GM19452 (cell line): ENCODE measurements at regions not wholly inside any gene's neighbourhood (a gene's known extent, or its start where the extent isn't known, plus 50 kb on each side); places are given as distances from the start of the nearest gene placed in this dataset.
A peak's percentile ranks its signal among the peaks of the same experiment; 100 is the strongest.

ENCODE experiments used
- ATAC-seq: cut with Tn5 transposase; IDR thresholded peaks from one replicate; pipeline ENCODE4 v1.9.1; 2021; ENCODE audit not compliant: unreplicated experiment

- ATAC-seq = no peak
Measured at GRCh38 chr13:47188802-47189201, 291.9 kb upstream of the HTR2A start.

GRCh38 chr13:47186471-47186870 lies 289.6 kb upstream of the HTR2A start:
- no peak for ATAC-seq

GRCh38 chr13:47184321-47184720 lies 287.5 kb upstream of the HTR2A start:
- no peak for ATAC-seq

- ATAC-seq = no peak
Measured at GRCh38 chr13:47179321-47179720, 282.5 kb upstream of the HTR2A start.

- ATAC-seq = no peak
Measured at GRCh38 chr13:47178090-47178950, 281.5 kb upstream of the HTR2A start.

GRCh38 chr13:47175172-47175866 lies 278.5 kb upstream of the HTR2A start:
- ATAC-seq = no peak

GRCh38 chr13:47170971-47171370 lies 274.1 kb upstream of the HTR2A start:
- no peak for ATAC-seq

- ATAC-seq = no peak
Measured at GRCh38 chr13:47168618-47169017, 271.8 kb upstream of the HTR2A start.

- ATAC-seq = no peak
Measured at GRCh38 chr13:47168066-47168465, 271.2 kb upstream of the HTR2A start.

- ATAC-seq = no peak
Measured at GRCh38 chr13:47166336-47166735, 269.5 kb upstream of the HTR2A start.

GRCh38 chr13:47159853-47160550 lies 263.1 kb upstream of the HTR2A start:
- ATAC-seq = no peak

- ATAC-seq = no peak
Measured at GRCh38 chr13:47158593-47158992, 261.7 kb upstream of the HTR2A start.

- ATAC-seq = no peak
Measured at GRCh38 chr13:47148543-47148942, 251.7 kb upstream of the HTR2A start.

- no peak for ATAC-seq
Measured at GRCh38 chr13:47147812-47148119, 250.9 kb upstream of the HTR2A start.

- ATAC-seq = peak; percentile 91
Measured at GRCh38 chr13:47146991-47147811, 250.3 kb upstream of the HTR2A start.

- ATAC-seq = no peak
Measured at GRCh38 chr13:47146136-47146535, 249.3 kb upstream of the HTR2A start.

- no peak for ATAC-seq
Measured at GRCh38 chr13:47144782-47145181, 247.9 kb upstream of the HTR2A start.

GRCh38 chr13:47142105-47142504 lies 245.3 kb upstream of the HTR2A start:
- no peak for ATAC-seq

- no peak for ATAC-seq
Measured at GRCh38 chr13:47139519-47139918, 242.7 kb upstream of the HTR2A start.

GRCh38 chr13:47136504-47136941 lies 239.7 kb upstream of the HTR2A start:
- no peak for ATAC-seq
